ENCODE measurements at regions not wholly inside any gene's neighbourhood (a gene's known extent, or its start where the extent isn't known, plus 50 kb on each side); places are given as distances from the start of the nearest gene placed in this dataset.

- DNase-seq, result no peak
Measured at GRCh38 chr14:84655014-84655413, 874.9 kb upstream of the FLRT2 start.

GRCh38 chr14:84657911-84658310, 872.0 kb upstream of the FLRT2 start:
- DNase-seq, result no peak

GRCh38 chr14:84670796-84671195, 859.1 kb upstream of the FLRT2 start:
- DNase-seq, result no peak

DNA sequence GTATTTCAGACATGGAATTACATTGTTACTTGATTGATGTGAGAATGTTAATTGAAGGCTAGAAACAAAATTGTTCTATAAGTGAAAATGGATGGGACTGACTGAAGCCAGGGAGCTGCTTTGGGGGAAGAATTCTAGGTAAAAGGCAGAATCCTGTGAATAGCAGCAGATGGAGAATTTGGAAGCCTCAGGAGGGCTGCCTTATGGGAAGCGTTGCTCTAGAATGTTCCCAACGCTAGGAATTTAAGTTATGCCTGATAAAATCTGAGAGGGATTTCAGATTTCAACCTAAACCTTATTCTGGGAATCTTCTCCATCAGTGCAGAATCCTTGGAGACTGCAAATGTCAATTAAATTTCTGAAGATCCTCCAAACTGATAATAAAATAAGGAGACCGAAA, 858.2 kb upstream of the FLRT2 start:
- DNase-seq, result no peak

DNA sequence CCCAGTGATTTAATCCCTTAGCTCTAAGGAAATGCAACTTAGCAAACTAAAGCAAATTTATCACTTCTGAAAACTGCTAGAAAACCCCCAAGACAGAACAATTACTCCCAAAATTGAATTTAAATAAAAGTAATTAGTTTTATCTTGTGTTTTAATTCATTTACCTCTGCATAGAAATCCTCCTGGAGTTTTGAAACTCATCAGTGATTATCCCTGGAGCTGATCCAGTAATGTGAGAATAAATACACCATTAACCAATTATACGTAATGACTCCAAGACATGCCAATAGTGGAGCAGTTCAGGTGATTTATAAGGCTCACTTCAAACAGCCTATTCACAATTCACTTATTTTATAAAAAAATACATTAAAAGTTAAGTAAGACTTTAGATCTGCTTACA, 855.3 kb upstream of the FLRT2 start:
- DNase-seq, result no peak

- DNase-seq, result no peak
Measured at GRCh38 chr14:84686550-84686949, 843.4 kb upstream of the FLRT2 start.

GRCh38 chr14:84688297-84689025, 841.5 kb upstream of the FLRT2 start:
- DNase-seq, result no peak

DNA sequence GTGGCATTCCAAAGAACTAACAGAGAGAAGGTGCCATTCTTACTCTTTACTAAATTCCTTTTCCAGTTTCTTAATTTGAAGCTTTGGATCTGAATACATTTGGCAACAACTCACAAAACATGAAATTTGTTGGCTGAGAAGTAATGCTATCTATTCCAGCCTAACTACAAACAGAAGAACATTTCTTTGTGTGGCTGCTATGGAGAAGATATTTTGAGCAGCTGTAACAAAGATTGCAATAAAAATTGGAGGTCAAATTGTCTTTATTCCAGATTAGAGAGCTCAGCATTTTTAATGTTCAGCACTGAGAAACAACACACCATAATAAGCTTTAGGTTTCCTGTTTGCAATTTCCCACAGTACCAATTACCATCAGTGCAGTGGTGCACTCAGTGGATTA, 835.8 kb upstream of the FLRT2 start:
- no peak for DNase-seq

DNA sequence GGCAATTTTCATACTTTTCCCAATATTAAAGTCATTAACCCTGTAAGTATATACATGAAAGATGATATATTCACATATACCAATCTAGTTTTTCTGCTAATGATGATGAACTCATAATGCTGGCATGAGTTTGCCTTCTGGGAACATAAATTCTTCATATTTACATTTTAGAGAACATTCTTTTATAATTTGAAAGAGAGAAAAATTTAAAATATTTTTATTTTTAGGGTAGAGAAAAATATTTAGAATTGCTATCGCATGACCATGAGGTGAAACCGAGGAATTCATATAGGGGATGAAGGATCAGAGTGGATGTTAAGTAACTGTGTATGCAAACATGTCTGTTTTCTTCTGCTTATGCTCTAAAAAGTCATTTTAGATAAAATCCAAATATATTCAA, 825.3 kb upstream of the FLRT2 start:
- DNase-seq, result no peak

DNA sequence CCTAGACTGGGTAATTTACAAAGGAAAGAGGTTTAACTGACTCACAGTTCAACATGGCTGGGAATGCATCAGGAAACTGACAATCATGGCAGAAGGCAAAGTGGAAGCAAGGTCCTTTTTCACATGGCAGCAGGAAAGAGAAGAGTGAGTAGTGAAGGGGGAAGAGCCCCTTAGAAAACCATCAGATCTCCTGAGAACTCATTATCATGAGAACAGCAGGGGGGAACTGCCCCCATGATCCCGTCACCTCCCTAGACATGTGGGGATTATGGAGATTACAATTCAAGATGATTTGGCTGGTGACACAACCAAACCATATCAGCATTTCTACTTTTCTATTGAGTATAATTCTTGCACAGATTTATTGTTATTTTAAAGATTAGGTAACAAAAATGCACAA, 822.1 kb upstream of the FLRT2 start:
- DNase-seq, result no peak

DNA sequence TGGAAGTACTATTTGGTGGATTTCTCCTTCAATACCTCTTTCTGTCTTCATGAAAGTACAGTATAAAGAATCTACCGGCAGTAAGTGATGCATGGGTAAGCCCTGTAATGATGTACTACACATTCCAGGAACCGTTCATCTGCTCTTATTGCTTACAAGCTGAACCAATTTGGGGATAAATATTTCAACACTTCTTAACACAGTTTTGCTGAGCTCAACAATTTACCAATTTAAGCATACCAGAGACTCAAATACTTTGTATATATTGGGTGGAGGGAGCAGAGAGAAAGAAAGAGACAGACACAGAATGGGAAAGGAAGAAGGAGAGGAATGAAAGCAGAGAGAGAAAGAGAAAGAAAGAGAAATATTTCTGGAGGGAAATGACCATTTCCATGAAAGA, 821.1 kb upstream of the FLRT2 start:
- no peak for DNase-seq

GRCh38 chr14:84726471-84726870, 803.5 kb upstream of the FLRT2 start:
- DNase-seq, result no peak

DNA sequence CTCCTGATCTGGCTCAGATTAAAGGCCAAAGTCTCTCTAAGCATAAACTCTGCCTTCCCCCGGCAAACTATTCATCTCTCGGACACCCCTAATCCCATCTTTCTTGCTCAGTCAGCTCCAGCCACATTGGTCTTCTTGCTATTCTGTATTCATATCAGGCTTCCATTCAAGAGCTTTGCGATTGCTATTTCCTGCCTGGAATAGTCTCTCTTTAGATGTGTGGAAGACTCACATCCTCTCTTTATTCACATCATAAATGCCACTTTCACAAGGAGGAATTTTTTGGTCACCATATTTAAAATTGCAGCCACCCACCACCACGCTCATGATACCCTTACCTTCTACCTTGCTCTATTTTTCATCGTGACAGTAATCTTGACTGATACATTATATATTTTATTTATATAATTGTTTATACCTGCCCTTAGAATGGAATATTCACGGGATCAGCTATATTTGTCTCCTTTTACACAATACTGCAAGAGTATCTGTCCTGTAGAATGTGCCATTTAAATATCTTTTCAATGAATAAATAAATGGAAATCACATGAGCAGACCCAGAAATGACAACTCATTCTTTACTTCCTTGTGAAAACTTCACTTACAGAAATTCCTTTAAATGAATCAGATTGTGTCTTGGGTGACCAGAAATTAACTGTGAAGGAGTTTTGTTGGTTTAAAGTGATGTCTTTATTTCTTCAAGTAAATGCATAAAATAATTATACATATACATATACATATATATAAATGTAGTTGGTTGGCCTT, 780.6 kb upstream of the FLRT2 start:
- DNase-seq, result no peak

DNA sequence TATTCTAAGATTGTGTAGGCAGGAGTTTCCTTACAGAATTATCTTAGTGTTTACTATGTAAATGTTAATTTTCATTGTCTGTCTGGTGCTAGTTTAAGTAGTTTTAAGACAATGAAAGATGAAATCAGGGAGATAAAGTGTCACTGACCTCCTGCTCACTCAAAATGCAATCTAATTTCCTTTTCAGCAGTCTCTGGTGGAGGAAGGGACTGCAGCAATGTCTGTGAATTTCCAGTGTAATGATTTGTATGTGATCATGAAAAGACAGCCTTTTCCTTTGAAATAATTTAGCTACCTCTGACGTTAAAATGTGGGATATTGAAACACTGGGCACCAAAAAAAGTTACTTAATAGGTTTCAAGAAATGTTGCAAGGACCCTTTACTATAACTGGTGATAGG, 779.7 kb upstream of the FLRT2 start:
- DNase-seq, result no peak

DNA sequence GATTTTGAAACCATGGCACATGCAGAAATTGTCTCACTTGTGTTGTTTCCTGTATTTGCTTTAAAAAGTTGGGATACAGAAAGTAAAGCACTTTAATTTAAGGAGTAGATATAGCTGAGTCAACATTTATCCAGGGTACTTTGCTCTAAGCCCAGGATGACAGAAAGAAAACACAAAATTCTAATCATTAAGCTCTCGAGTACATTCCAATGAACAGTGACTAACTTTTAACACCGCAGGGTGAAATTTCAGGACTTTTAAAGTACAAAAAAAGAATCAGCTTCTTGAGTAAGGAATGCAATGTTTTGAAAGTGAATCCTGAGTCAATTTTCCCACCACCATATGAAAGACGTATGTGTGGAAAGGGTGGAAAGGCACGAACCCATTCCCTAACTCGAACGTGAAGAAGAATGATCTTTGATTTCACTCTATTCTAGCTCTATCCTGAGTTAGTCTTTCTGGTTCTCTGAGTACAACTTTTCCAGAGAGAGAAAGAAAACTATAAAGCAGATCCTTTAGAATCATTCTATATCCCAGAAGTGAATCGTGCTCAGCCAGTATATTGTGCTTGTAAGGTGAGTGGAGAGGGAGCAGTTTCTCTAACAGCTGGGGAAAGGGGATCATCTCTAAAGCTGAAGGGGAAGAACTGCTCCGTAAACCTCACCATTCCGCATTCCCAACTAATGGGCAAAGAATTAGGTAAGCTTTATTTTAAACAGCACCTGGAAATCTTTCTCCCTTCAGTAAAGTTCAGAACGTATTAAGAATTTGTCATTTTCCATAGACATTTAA, 779.0 kb upstream of the FLRT2 start:
- no peak for DNase-seq

DNA sequence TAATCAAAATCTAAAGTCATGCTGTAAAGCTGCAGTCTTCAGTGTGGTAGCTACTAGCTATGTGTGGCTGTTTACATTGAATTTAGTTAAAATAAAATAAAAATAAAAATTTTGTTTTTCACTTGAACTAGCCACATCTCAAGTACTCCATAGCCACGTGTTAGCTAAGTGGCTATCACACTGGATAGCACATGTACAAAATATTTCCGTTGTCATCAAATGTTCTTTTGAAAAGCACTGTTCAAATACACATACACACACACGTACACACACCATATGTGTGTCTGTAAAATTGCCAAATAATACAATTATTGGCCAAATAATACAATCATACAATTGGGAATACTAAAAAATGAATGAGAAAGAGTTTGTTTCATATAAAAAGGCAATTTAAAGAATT, 778.2 kb upstream of the FLRT2 start:
- DNase-seq, result no peak

- DNase-seq, result no peak
Measured at GRCh38 chr14:84760489-84761126, 769.3 kb upstream of the FLRT2 start.

DNA sequence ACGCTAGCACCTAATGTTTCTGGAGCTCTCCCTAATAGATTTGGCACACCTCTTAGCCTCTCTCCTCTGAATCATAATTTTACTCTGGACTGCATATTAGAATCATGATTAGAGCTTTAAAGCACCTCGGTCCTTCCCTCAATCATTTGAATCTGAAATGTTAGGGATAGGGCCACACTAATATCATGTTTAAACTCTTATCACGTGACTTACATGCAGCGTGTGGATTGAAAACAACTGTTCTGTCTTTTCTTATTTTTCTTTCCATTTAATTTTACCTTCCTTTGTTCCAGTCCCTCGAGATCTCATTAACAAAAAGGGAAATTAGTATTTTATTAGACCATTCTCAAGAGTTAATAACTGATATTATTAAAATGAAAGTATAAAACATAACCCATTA, 762.5 kb upstream of the FLRT2 start:
- DNase-seq, result no peak

DNA sequence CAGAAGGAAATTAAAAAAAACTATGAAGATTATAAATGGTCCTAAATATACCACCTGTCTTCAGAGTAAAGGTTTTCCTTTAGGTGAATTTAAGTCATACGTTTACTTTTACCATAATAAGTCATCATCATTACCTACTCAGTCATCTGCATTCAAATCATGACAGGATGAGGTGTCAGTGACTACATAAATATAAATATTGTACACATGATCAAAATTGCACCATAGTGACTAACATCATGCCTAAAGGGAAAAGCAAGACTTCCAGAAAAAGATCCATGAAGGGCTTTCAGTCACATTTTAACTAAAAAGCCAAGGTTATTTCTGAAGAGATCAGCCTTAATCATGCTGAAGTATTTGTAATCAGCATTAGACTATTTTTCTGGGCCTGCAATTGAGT, 759.9 kb upstream of the FLRT2 start:
- no peak for DNase-seq

- DNase-seq, result no peak
Measured at GRCh38 chr14:84777356-84777755, 752.6 kb upstream of the FLRT2 start.

GRCh38 chr14:84782902-84783301, 747.0 kb upstream of the FLRT2 start:
- DNase-seq, result no peak

- DNase-seq, result no peak
Measured at GRCh38 chr14:84783511-84783910, 746.4 kb upstream of the FLRT2 start.

GRCh38 chr14:84785996-84786395, 743.9 kb upstream of the FLRT2 start:
- DNase-seq, result no peak

Data from NCI-H2107 (cell line).